IPS-18a (cell line): ENCODE measurements at regions not wholly inside any gene's neighbourhood (a gene's known extent, or its start where the extent isn't known, plus 50 kb on each side); places are given as distances from the start of the nearest gene placed in this dataset.

ENCODE experiments used
- H3K27ac ChIP-seq: one replicate; pipeline ENCODE4 v1.5.1; 2013; ENCODE audit warnings: low read length
- H3K27me3 ChIP-seq: one replicate; pipeline ENCODE4 v1.6.1; 2013; ENCODE audit warnings: mild to moderate bottlenecking, low read length; ENCODE audit not compliant: control insufficient read depth, insufficient read depth
- H3K36me3 ChIP-seq: one replicate; pipeline ENCODE4 v1.6.1; 2013; ENCODE audit warnings: low read depth, low read length; ENCODE audit not compliant: control insufficient read depth
- H3K4me1 ChIP-seq: one replicate; pipeline ENCODE4 v1.6.1; 2013; ENCODE audit warnings: low read depth, low read length; ENCODE audit not compliant: control insufficient read depth
- H3K4me3 ChIP-seq: one replicate; pipeline ENCODE4 v1.5.1; 2013; ENCODE audit warnings: low read length
- H3K9ac ChIP-seq: one replicate; pipeline ENCODE4 v1.6.1; 2013; ENCODE audit warnings: mild to moderate bottlenecking, low read length, moderate library complexity
- H3K9me3 ChIP-seq: one replicate; pipeline ENCODE4 v1.6.1; 2013; ENCODE audit warnings: low read depth, low read length; ENCODE audit not compliant: control insufficient read depth

GRCh38 chr3:127050733-127051132 is 67.8 kb downstream of the PLXNA1 start:
- Histone ChIP-seq H3K4me3 (no peak overlapping the region), H3K36me3 (no peaks in the 10 kb centered on the region), H3K4me1 (no peaks in the 10 kb centered on the region), H3K27me3 (no peaks in the 10 kb centered on the region), H3K27ac (no peak overlapping the region), H3K9ac (no peak overlapping the region), H3K9me3 (no peaks in the 10 kb centered on the region)

GRCh38 chr3:127052121-127052561 is 69.2 kb downstream of the PLXNA1 start:
- no peaks in the 10 kb centered on the region for H3K9me3 ChIP-seq

GRCh38 chr3:127053026-127053425 is 70.1 kb downstream of the PLXNA1 start:
- Histone ChIP-seq H3K27me3 (no peaks in the 10 kb centered on the region), H3K36me3 (no peaks in the 10 kb centered on the region), H3K27ac (no peak overlapping the region), H3K9ac (no peak overlapping the region), H3K4me1 (no peaks in the 10 kb centered on the region), H3K9me3 (no peaks in the 10 kb centered on the region), H3K4me3 (no peak overlapping the region)

More at GRCh38 chr3:127052121-127052561, 69.2 kb downstream of the PLXNA1 start:
- Histone ChIP-seq H3K4me3 (no peak overlapping the region), H3K36me3 (no peaks in the 10 kb centered on the region), H3K27me3 (no peaks in the 10 kb centered on the region), H3K27ac (no peak overlapping the region), H3K4me1 (no peaks in the 10 kb centered on the region), H3K9ac (no peak overlapping the region)

GRCh38 chr3:127053450-127053849 is 70.5 kb downstream of the PLXNA1 start:
- Histone ChIP-seq H3K27ac (no peak overlapping the region), H3K36me3 (no peaks in the 10 kb centered on the region), H3K9ac (no peak overlapping the region), H3K4me3 (no peak overlapping the region), H3K9me3 (no peaks in the 10 kb centered on the region), H3K4me1 (no peaks in the 10 kb centered on the region), H3K27me3 (no peaks in the 10 kb centered on the region)

GRCh38 chr3:127053979-127054378 is 71.1 kb downstream of the PLXNA1 start:
- Histone ChIP-seq H3K4me1 (no peaks in the 10 kb centered on the region), H3K9me3 (no peaks in the 10 kb centered on the region), H3K4me3 (no peak overlapping the region), H3K9ac (no peak overlapping the region), H3K36me3 (no peaks in the 10 kb centered on the region), H3K27me3 (no peaks in the 10 kb centered on the region), H3K27ac (no peak overlapping the region)

GRCh38 chr3:127056281-127056680 is 73.4 kb downstream of the PLXNA1 start:
- Histone ChIP-seq H3K4me3 (no peak overlapping the region), H3K9ac (no peak overlapping the region)

GRCh38 chr3:127056976-127057375 is 74.1 kb downstream of the PLXNA1 start:
- Histone ChIP-seq H3K9me3 (no peaks in the 10 kb centered on the region), H3K27me3 (no peaks in the 10 kb centered on the region), H3K4me3 (no peak overlapping the region), H3K9ac (no peak overlapping the region), H3K4me1 (peaks cover 6% of the 10 kb centered on the region), H3K36me3 (no peaks in the 10 kb centered on the region), H3K27ac (no peak overlapping the region)

More at GRCh38 chr3:127056281-127056680, 73.4 kb downstream of the PLXNA1 start:
- Histone ChIP-seq H3K9me3 (no peaks in the 10 kb centered on the region), H3K27ac (no peak overlapping the region), H3K36me3 (no peaks in the 10 kb centered on the region), H3K4me1 (peaks cover under 1% of the 10 kb centered on the region), H3K27me3 (no peaks in the 10 kb centered on the region)

- Histone ChIP-seq H3K4me1 (peaks cover 6% of the 10 kb centered on the region), H3K9me3 (no peaks in the 10 kb centered on the region), H3K36me3 (no peaks in the 10 kb centered on the region)
Measured at GRCh38 chr3:127059072-127059471, 76.2 kb downstream of the PLXNA1 start.

GRCh38 chr3:127061641-127062040 is 78.7 kb downstream of the PLXNA1 start:
- Histone ChIP-seq H3K27ac (no peak overlapping the region), H3K36me3 (no peaks in the 10 kb centered on the region), H3K27me3 (no peaks in the 10 kb centered on the region), H3K9ac (no peak overlapping the region), H3K4me1 (peaks cover 6% of the 10 kb centered on the region), H3K4me3 (no peak overlapping the region), H3K9me3 (no peaks in the 10 kb centered on the region)

More at GRCh38 chr3:127059072-127059471, 76.2 kb downstream of the PLXNA1 start:
- Histone ChIP-seq H3K9ac (no peak overlapping the region), H3K4me3 (no peak overlapping the region), H3K27me3 (no peaks in the 10 kb centered on the region), H3K27ac (no peak overlapping the region)

GRCh38 chr3:127062926-127063325 is 80.0 kb downstream of the PLXNA1 start:
- Histone ChIP-seq H3K9me3 (no peaks in the 10 kb centered on the region), H3K9ac (no peak overlapping the region), H3K4me3 (no peak overlapping the region), H3K36me3 (no peaks in the 10 kb centered on the region), H3K27ac (no peak overlapping the region), H3K27me3 (no peaks in the 10 kb centered on the region), H3K4me1 (peaks cover 6% of the 10 kb centered on the region)

GRCh38 chr3:127063916-127064315 is 81.0 kb downstream of the PLXNA1 start:
- Histone ChIP-seq H3K4me1 (peaks cover 6% of the 10 kb centered on the region), H3K9ac (no peak overlapping the region), H3K4me3 (no peak overlapping the region), H3K9me3 (no peaks in the 10 kb centered on the region), H3K27me3 (no peaks in the 10 kb centered on the region), H3K36me3 (no peaks in the 10 kb centered on the region), H3K27ac (no peak overlapping the region)

- Histone ChIP-seq H3K27me3 (no peaks in the 10 kb centered on the region), H3K9me3 (no peaks in the 10 kb centered on the region), H3K9ac (no peak overlapping the region)
Measured at GRCh38 chr3:127064391-127065137, 81.6 kb downstream of the PLXNA1 start.

More at GRCh38 chr3:127064391-127065137, 81.6 kb downstream of the PLXNA1 start:
- Histone ChIP-seq H3K4me1 (peaks cover 6% of the 10 kb centered on the region), H3K4me3 (no peak overlapping the region), H3K27ac (no peak overlapping the region), H3K36me3 (no peaks in the 10 kb centered on the region)
